Left ventricle myocardium inferior (tissue), 1 donor: ENCODE measurements at regions not wholly inside any gene's neighbourhood (a gene's known extent, or its start where the extent isn't known, plus 50 kb on each side); places are given as distances from the start of the nearest gene placed in this dataset.

ENCODE experiments used
- DNase-seq: peaks from one replicate; pipeline ENCODE4 v3.0.0-alpha.2; 2020
- H3K27ac ChIP-seq: fragments of 200-600 bp; replicated peaks from 2 replicates; pipeline ENCODE4 v1.8.0; 2021
- H3K27me3 ChIP-seq: fragments of 200-600 bp; 2 replicates; pipeline ENCODE4 v1.8.0; 2021; ENCODE audit warnings: low read depth
- H3K36me3 ChIP-seq: fragments of 200-600 bp; 2 replicates; pipeline ENCODE4 v1.8.0; 2021
- H3K4me1 ChIP-seq: fragments of 200-600 bp; 2 replicates; pipeline ENCODE4 v1.8.0; 2021
- H3K4me3 ChIP-seq: fragments of 200-600 bp; 2 replicates; pipeline ENCODE4 v1.8.0; 2021; ENCODE audit warnings: mild to moderate bottlenecking, moderate library complexity
- H3K9me3 ChIP-seq: fragments of 200-600 bp; replicated peaks from 2 replicates; pipeline ENCODE4 v1.8.0; 2021
- CTCF ChIP-seq: fragments of 200-600 bp; IDR thresholded peaks from 2 replicates; pipeline ENCODE4 v1.8.0; 2021; ENCODE audit warnings: antibody characterized with exemption, mild to moderate bottlenecking, borderline replicate concordance
- intact Hi-C: fragments of 100-400 bp; cut with micrococcal nuclease; formaldehyde crosslinking; loops from one replicate; pipeline ENCODE4 v1.11.0; 2022
- donor health status: DM: no; HTN: yes; CAD: no; lungs with severe emphysema.

DNA sequence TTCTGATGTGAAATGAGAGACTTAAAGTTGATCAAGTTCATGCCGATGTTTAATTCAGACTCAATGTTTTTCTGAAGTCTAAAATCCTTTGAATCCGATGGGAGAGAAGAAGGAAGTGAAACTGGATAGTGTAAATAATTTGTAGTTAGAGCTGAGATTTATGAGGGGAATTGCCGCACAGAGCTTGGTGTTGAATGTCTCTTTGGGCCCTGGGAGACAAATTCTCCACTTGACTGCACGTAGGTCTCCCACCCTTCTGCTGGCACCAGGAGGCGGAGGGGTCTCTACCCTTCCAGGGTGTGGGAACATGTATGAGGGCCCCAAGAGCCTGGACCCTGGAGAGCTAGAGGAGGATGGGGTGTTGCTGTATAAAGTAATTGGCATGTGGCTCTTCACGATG is 140.8 kb upstream of the SERP2 start:
- H3K36me3 ChIP-seq, result no peaks in the 10 kb centered on the region
- H3K27me3 ChIP-seq, result no peaks in the 10 kb centered on the region
- H3K4me3 ChIP-seq, result no peak overlapping the region
- intact Hi-C loops, result no loop called here
- TF ChIP-seq CTCF, result no peak
- no peaks in the 10 kb centered on the region for H3K9me3 ChIP-seq
- no peak overlapping the region for H3K27ac ChIP-seq
- DNase-seq, result no peak
- peaks cover 31% of the 10 kb centered on the region for H3K4me1 ChIP-seq

DNA sequence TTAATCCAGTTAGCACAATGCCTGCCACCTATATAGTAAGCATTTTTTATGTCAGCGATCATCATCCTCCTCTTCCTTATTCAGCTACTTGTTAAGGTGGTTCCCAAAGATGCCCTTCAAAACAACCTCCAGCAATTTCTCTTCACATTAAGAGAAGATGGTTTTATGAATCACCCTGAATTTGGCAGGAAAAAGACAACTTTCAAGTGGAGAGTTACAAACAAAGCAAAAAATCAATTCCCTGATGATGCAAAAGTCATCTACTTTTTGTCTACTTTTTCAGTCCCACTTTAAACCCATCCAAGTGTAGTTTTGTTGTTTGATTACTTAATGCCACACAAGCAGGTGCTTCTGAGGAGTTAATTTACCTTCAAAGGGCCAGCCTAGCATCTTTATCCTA is 139.1 kb upstream of the SERP2 start:
- DNase-seq, result no peak
- Histone ChIP-seq H3K27ac (no peak overlapping the region), H3K36me3 (no peaks in the 10 kb centered on the region), H3K4me3 (no peak overlapping the region), H3K4me1 (peaks cover 40% of the 10 kb centered on the region), H3K9me3 (no peaks in the 10 kb centered on the region), H3K27me3 (no peaks in the 10 kb centered on the region)
- no peak for TF ChIP-seq CTCF
- intact Hi-C loops, result no loop called here

DNA sequence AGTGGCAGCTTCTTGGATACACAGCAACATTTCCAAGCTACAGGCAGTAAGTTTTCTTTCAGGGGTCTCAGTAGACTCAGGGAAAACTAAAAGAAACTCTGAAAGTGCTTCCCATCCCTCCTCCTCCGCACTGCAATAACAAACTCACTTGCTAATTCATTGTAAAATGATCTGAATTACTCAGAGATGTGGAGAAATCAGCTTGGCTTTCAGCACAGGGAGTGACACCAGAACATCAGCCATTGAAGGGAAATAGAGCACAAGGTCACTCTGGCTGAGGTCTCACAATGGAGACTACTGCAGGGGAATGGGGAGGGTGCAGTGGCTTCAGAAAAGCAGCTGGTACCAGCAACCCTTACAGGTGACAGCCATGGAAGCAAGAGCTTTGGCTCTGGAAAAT is 137.3 kb upstream of the SERP2 start:
- Histone ChIP-seq H3K4me3 (no peak overlapping the region), H3K4me1 (peaks cover 41% of the 10 kb centered on the region), H3K9me3 (no peaks in the 10 kb centered on the region), H3K27me3 (no peaks in the 10 kb centered on the region), H3K27ac (peak overlapping the region; percentile 89), H3K36me3 (no peaks in the 10 kb centered on the region)
- no peak for DNase-seq
- TF ChIP-seq CTCF, result no peak
- intact Hi-C loops, result loop anchor here (5.0 kb wide), 1 partner anchor 201 kb away; no protein-coding TSS in a partner anchor

DNA sequence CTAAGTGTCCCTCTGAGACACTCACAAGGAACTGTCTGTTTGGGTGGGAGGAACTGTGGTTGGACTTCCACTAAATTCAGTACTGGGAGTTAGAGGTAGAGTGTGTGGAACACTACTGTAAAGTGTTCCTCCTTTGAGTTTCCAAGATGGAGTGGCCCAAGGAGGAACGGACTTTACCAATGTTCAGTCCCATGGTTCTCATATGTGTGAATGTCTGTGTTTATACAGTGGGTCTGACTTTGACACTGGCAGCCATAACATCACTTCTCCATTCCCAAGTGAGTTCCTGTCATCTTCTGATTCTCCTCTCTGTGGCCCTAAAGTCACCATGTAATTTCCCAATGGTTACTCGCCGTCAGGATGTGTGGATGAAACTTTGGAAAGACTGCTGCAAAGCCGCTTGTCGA is 136.8 kb upstream of the SERP2 start:
- Histone ChIP-seq H3K27me3 (no peaks in the 10 kb centered on the region), H3K4me1 (peaks cover 42% of the 10 kb centered on the region), H3K36me3 (no peaks in the 10 kb centered on the region), H3K9me3 (no peaks in the 10 kb centered on the region), H3K4me3 (no peak overlapping the region), H3K27ac (peak overlapping the region; percentile 89)
- no peak for TF ChIP-seq CTCF
- no peak for DNase-seq
- intact Hi-C loops, result loop anchor here (5.0 kb wide), 1 partner anchor 200 kb away; no protein-coding TSS in a partner anchor

DNA sequence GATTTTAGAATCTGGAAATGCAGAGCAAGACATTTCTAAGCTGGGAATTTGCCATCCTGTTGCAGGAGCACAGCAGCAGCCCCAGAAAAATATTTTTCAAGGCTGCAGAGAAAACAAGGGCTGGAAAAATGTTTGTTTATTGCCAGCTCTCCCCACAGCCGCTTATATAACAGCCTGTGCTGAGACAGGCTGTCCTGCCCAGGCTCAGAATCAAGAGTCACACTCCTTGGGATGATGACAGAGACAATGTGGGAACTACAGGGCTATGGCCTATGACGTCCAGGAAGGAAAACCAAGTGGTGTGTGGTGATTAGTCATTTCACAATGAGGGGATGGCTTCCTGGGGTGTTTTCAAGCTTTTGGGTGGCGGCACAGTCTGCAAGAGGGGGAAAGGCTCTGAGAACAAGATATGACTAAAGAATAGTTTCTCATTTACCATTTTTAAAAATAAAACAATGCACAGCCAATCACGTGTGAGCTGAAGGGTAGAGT is 136.3 kb upstream of the SERP2 start:
- peak; percentile 46 for DNase-seq
- Histone ChIP-seq H3K36me3 (no peaks in the 10 kb centered on the region), H3K27ac (peak overlapping the region; percentile 89), H3K4me1 (peaks cover 39% of the 10 kb centered on the region), H3K9me3 (no peaks in the 10 kb centered on the region), H3K27me3 (no peaks in the 10 kb centered on the region), H3K4me3 (no peak overlapping the region)
- intact Hi-C loops, result loop anchor here (5.0 kb wide), 1 partner anchor 200 kb away; no protein-coding TSS in a partner anchor
- TF ChIP-seq CTCF, result no peak
